ENCODE measurements at regions not wholly inside any gene's neighbourhood (a gene's known extent, or its start where the extent isn't known, plus 50 kb on each side); places are given as distances from the start of the nearest gene placed in this dataset.

DNA sequence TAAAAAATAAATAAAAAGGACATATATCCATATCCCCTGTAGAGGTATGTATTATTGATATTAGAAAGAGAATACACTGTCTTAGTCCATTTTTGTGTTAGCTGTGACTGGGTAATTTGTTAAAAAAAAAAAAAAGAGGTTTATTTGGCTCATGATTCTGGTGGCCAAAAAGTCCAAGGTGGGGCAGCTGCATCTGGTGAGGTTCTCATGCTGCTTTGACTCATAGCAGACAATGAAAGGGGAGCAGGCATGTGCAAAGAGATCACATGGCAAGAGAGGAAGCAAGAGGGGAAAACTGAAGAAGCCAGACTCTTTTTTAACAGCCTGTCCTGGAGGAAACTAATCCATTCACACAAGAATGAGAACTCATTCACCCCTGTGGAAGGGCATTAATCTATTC lies 101.6 kb upstream of the MAP4K3 start:
- DNase-seq, result no peak

DNA sequence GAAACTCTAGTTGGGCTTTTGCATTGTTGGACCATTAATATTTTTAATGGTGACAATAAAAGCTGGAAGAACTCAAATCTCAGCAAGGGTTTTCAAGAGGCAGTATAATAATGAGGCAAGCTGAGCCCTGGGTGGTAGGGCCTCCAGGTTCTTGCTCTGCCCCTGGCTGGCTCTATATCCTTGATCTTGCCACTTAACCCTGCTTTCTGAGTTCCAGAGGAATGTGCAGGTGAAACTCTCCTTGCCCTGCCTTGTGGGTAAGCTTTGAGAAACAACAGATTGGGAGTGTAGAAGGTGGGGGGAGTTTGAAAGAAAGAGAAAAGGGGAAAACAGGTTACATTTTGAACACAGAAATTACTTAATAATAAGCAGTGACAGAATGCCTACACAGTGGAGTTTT lies 103.3 kb upstream of the MAP4K3 start:
- DNase-seq, result no peak

DNA sequence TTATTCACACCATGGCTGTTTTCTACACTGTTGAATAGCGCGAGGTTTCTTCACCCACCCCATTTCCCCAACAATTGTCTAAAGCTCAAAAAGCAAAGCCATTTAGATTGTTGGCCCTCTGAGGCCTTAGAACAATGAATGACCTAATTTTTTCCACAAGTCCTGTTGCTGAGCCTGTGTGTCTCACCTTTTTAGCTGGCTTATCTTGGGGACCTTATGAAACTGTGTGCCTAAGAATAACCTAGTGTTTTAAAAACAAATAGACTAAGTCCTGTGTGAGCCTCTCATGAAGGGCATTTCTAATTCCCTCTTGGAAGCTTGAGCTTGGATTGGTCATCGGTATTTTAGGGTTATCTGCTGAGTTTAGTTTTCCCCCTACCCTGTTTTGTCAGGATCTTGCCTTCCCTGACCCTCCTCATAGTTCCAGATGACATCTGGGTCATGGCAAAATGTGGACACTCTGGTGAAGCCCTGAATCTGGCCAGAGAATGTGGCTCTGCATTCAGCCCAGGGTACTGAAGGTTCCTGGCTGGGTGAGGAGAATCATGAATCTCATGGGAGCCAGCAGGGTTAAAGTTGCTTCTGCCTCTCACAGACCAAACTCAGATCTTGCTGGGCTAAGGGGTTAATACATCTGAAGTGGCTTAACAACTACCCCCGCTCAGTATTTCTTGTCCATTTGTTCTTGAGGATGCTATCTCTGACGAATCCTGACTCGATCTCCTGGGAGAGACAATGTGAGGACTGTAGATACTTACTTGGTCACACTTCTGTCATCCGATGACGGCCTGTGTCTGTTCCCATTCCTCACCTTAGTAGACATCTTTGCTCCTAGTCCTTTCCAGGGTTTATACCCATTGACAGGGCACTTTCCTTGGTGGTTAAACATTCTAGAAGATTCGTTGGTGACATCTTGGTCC lies 104.2 kb upstream of the MAP4K3 start:
- DNase-seq, result no peak

DNA sequence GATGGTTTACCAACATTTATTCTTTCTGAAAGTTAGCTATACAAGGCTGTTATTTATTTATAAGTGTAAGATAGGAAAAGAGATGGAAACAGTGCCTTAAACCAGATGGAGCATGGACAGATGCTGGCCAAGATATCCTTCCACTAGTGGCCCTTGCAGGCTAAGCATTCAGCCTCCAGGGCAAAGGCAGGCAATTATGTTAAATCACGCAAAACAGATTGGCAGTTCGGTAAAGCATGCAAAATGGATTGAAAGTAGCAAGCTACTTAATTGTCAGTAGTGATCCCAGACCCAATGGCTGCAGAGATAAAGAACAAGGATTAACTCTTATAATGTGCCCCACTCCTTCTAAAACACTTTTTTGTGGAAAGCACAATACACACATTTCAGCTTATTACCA lies 105.4 kb upstream of the MAP4K3 start:
- DNase-seq, result no peak

GRCh38 chr2:39545957-39546356 lies 108.9 kb upstream of the MAP4K3 start:
- DNase-seq, result no peak

DNA sequence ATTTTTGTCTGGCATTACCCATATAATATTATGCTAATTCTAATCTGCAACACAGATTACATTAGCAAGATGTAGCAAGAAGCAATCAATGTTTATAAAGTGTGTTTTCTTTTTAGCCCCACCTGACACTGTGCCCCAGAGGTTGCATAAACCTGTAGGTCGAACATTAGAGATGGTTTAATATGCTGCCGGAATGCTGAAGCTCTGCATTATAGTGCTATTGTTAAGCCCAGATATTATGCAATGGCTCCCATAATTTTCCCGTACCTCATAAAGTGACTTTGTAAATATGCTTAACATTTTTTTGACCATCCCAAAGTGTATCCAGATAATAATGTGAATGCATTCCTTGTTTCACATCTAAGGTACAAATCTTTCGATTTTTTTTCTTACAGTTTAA lies 109.3 kb upstream of the MAP4K3 start:
- DNase-seq, result no peak

- DNase-seq, result no peak
Observed at GRCh38 chr2:39546937-39547336, 109.9 kb upstream of the MAP4K3 start.

GRCh38 chr2:39547811-39548719 lies 111.0 kb upstream of the MAP4K3 start:
- DNase-seq, result no peak

DNA sequence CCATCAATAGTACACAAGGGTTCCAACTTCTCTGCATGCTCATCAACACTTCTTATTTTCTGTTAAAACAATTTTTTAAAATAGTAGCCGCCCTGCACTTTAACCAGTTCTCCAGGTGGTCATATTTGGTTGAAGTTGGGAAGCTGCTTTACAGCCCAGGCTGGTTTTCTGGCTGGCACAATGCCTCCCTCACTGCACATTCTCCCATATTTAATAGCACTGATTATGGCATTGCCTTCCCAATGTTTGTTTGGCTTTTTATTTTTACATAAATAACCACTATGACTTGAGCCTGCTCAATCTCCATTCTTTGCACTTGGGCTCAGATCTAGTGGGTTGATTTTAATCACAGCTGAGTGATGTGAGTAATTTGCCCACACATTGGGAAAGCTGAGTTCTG lies 111.9 kb upstream of the MAP4K3 start:
- DNase-seq, result no peak

DNA sequence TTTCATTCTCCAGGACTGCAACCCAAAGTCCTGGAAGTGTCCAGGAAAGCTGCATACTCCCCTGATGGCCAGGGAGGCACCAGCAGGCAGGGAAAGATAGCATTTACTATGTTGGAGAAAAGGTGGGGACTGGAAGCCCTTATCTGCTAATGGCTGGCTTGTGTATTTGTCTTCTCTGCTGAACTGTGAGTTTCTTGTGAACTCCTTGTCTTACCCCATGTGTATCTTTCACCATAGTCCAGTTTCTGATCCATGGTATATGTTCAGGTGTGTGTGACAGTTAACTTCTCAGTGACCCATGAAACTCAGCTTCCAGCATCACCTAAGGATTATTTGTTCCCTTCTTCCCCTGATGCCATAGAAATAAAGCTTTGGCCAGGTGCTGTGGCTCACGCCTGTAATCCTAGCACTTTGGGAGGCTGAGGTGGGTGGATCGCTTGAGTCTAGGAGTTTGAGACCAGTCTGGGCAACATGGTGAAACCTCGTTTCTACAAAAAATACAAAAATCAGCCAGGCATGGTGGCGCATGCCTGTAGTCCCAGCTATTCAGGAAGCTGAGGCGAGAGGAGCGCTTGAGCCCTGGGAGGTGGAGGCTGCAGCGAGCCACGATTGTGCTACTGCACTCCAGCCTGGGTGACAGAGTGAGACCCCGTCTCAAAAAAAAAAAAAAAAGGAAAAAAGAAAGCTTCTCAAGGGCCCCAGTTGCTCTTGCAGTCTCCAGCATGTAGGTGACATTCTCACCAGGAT lies 112.8 kb upstream of the MAP4K3 start:
- no peak for DNase-seq

DNA sequence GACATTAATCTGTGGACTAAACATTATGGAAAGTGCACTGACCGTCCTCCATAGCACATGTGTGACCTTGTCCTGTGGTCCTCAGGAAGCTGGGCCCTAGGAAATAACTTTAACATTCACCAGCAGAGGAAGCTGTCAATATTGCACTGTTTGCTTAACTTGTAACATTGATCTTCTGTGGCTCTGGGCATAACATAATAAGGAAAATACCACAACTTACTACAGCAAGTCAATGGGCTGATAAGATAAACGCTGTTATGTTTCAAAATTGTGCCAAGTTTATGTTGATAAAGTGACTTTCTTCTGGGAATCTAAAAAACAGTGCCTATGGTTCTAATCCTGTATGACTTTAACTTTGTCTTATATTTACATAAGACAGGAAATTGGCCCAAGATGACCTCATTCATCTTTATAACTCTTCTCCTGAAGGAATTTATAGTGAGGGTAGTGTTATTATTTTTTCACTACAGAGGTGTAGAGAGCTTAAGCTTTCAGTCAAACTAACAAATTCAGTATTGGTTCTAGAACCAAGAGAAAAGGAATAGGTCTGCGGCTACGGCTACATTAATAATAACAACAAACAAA lies 113.7 kb upstream of the MAP4K3 start:
- DNase-seq, result no peak

GRCh38 chr2:39558906-39559305 lies 106.8 kb upstream of the TMEM178A start:
- no peak for DNase-seq

DNA sequence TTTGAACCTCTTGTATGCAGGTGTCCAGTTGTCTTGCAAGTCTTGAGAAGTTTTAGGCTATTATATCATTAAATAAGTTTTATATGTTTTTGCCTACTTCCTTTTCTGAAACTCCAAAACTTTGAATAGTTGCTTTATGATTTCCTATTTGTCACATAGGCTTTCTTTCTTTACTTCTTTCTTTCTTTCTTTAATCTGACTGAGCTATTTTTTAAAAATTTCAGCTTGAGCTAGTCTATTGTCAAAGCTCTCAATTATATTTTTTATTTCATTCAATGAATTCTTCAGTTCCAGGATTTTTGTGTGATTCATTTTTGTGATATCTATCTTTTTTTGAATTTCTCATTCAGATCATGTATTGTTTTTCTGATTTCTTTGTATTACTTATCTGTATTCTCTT lies 102.1 kb upstream of the TMEM178A start:
- DNase-seq, result no peak

- no peak for DNase-seq
Observed at GRCh38 chr2:39567507-39567906, 98.2 kb upstream of the TMEM178A start.

DNA sequence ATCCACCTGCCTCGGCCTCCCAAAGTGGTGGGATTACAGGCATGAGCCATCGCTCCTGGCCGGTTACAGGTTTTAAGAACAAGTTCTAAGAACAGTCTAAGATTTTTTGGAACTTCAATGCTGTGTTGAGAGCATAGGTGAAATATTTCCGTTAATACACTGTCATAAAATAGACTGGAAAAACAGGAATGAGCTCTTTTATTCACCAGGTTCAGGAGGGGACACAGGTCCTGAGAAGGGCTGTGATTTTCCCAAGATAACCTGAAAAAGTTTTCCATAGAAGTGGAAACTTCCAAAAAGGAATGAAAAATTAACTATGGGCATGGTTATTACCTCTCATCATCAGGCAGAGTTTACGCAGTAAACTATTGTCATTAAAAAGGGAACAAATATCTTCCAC lies 97.6 kb upstream of the TMEM178A start:
- DNase-seq, result no peak

- no peak for DNase-seq
Observed at GRCh38 chr2:39568561-39569006, 97.1 kb upstream of the TMEM178A start.

DNA sequence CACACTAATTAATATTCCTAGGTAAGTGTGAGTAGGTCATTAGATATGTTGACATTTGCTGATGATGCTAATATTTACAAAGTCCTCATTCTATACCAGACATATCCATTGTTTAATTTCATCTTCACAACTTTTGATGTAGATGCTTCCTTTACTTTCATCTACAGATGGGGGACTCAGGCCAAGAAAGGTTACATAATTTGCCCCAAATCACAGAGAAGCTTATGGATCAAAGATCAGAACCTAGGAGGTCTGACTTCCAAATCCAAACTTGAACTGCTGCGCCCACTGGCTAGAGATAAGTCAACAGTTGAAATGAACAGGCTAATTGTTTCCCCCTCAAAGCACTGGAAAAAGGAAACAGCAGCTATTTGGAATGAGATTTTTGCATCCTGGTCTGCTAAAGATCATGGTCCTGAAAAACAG lies 95.6 kb upstream of the TMEM178A start:
- DNase-seq, result no peak

- no peak for DNase-seq
Observed at GRCh38 chr2:39570614-39571013, 95.1 kb upstream of the TMEM178A start.

DNA sequence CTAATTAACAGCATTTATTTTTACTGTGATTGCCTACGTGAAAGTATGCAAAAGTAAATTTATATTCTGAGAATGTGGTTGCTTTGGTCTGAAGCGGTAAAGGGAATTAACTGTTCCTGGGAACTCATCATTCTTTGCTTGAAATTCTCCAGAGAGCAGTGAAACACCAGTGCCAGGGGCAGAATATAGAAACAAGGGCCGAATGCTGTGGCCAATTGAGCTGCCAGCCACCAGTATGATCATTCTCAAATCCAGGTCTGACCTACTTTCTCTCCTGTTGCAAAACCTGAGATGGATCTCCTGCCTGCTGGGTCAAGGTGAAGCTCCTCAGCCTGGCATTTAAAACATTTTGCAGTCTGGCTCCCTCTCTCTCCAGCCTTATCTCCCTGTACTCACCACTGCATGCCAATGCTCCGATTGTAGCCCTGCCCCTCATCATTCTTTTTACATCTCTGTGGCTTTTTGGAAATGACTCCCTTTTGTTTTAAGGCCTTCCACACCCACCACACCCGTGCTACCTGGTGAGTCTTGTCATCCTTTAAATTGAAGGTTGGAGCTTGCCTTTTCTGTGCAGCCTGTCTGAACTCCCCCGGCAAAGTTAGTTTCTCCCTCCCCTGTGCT lies 94.5 kb upstream of the TMEM178A start:
- DNase-seq, result no peak

GRCh38 chr2:39573276-39573675 lies 92.4 kb upstream of the TMEM178A start:
- no peak for DNase-seq

- no peak for DNase-seq
Observed at GRCh38 chr2:39581866-39582265, 83.9 kb upstream of the TMEM178A start.

DNA sequence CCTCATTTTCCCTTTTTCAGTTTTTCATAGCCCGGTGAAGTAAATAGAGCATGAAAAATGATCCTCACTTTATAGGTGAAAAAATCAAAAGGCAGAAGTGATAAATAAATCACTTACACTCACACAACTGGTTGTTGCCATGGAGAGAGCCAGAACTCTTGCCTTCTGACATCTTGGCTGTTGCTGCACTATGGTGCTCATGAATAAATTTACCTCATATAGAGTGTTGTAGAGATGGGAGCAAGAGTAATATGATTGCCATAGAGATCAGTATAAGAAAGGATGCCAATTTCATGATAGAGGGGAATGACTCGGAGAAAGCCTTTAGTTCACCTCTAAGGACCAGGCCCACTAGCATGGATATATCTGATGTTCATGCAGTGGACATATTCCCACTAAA lies 82.5 kb upstream of the TMEM178A start:
- no peak for DNase-seq
